A673 (cell line): ENCODE measurements at regions not wholly inside any gene's neighbourhood (a gene's known extent, or its start where the extent isn't known, plus 50 kb on each side); places are given as distances from the start of the nearest gene placed in this dataset.

Source experiments
- CTCF ChIP-seq: fragments of 300-800, 200-600 bp; sonication (generic); conservative IDR thresholded peaks from 2 replicates; pipeline ENCODE4 v1.5.1; 2017; ENCODE audit warnings: low read depth, mild to moderate bottlenecking, antibody characterized with exemption, low read length, moderate library complexity, mixed read lengths
- EZH2 ChIP-seq: fragments of 200-600 bp; sonication (generic); IDR thresholded peaks from 2 replicates; pipeline ENCODE4 v1.6.1; 2017; ENCODE audit warnings: borderline replicate concordance, low read depth, mild to moderate bottlenecking, mixed read lengths, antibody characterized with exemption, low read length; ENCODE audit not compliant: poor library complexity, severe bottlenecking

- no peak for TF ChIP-seq CTCF
- TF ChIP-seq EZH2 = no peak
Measured at GRCh38 chr9:626596-626995, 214.9 kb upstream of the DMRT1 start.
